Bronchial epithelial cell (primary cell): ENCODE measurements at regions not wholly inside any gene's neighbourhood (a gene's known extent, or its start where the extent isn't known, plus 50 kb on each side); places are given as distances from the start of the nearest gene placed in this dataset.

ENCODE experiments used
- DNase-seq: peaks from one replicate; pipeline ENCODE4 v3.0.0-alpha.2; 2010; ENCODE audit warnings: low read depth
- FAIRE-seq: peaks from 2 replicates; lab custom pipeline; 2011; peaks lifted over from hg19 to GRCh38; lab: Jason Lieb, UNC
- H3K27me3 ChIP-seq: 2 replicates; pipeline ENCODE4 v1.5.1; 2011; ENCODE audit warnings: low read length; ENCODE audit not compliant: control insufficient read depth, insufficient read depth
- H3K36me3 ChIP-seq: 2 replicates; pipeline ENCODE4 v1.5.1; 2011; ENCODE audit warnings: low read length; ENCODE audit not compliant: control insufficient read depth, insufficient read depth
- H3K4me3 ChIP-seq: 2 replicates; pipeline ENCODE4 v1.5.1; 2011; ENCODE audit warnings: mild to moderate bottlenecking, low read depth, low read length, control low read depth
- TF ChIP-seq, protein P1 (sequence below): IDR thresholded peaks from 2 replicates; pipeline ENCODE4 v1.5.1; 2011; ENCODE audit warnings: mild to moderate bottlenecking, moderate library complexity, low read length, control low read depth, inconsistent platforms; ENCODE audit not compliant: insufficient read depth, severe bottlenecking

DNA sequence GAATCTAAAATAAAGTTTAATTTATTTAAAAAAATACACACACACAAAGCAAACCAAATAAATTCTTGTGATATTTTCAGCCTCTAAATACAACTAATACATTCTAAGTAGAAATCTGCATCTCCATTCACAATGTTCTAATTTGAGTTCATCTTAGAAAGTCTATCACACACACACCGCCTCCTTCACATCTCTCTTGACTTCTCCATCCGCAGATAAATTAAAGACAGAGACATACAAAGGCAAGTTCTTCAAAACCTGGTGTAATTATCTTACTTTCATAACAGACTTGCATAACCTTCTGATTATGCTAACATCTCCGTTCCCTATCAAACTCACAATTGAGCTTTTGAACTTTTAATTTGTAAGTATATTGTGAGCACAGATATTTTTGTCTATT is 657.3 kb downstream of the VGLL3 start:
- DNase-seq, result no peak
- no peaks in the 10 kb centered on the region for H3K27me3 ChIP-seq
- no peak overlapping the region for H3K4me3 ChIP-seq
- no peak for FAIRE-seq
- TF ChIP-seq, protein P1, sequence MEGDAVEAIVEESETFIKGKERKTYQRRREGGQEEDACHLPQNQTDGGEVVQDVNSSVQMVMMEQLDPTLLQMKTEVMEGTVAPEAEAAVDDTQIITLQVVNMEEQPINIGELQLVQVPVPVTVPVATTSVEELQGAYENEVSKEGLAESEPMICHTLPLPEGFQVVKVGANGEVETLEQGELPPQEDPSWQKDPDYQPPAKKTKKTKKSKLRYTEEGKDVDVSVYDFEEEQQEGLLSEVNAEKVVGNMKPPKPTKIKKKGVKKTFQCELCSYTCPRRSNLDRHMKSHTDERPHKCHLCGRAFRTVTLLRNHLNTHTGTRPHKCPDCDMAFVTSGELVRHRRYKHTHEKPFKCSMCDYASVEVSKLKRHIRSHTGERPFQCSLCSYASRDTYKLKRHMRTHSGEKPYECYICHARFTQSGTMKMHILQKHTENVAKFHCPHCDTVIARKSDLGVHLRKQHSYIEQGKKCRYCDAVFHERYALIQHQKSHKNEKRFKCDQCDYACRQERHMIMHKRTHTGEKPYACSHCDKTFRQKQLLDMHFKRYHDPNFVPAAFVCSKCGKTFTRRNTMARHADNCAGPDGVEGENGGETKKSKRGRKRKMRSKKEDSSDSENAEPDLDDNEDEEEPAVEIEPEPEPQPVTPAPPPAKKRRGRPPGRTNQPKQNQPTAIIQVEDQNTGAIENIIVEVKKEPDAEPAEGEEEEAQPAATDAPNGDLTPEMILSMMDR, result no peak
- H3K36me3 ChIP-seq, result no peaks in the 10 kb centered on the region

DNA sequence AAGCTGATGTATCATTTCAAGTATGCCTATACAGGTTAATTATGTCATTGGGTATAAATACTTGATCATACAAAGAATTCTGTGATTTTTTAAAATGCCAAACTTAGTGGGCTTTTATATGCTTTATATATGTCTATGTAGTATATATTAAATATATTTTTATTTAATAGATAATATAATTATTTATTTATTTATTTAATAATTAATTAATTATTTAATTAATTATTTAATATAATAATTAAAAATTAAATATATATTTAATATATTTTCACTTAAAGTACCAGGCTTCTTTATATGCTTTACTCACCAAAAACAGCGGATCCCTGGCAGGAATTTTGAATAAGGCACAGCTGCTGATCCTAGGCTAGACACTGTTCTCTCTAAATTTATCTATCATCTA is 687.0 kb downstream of the VGLL3 start:
- Histone ChIP-seq H3K27me3 (no peaks in the 10 kb centered on the region), H3K36me3 (no peaks in the 10 kb centered on the region), H3K4me3 (no peak overlapping the region)
- FAIRE-seq, result no peak
- TF ChIP-seq, protein P1, result no peak
- DNase-seq, result no peak

DNA sequence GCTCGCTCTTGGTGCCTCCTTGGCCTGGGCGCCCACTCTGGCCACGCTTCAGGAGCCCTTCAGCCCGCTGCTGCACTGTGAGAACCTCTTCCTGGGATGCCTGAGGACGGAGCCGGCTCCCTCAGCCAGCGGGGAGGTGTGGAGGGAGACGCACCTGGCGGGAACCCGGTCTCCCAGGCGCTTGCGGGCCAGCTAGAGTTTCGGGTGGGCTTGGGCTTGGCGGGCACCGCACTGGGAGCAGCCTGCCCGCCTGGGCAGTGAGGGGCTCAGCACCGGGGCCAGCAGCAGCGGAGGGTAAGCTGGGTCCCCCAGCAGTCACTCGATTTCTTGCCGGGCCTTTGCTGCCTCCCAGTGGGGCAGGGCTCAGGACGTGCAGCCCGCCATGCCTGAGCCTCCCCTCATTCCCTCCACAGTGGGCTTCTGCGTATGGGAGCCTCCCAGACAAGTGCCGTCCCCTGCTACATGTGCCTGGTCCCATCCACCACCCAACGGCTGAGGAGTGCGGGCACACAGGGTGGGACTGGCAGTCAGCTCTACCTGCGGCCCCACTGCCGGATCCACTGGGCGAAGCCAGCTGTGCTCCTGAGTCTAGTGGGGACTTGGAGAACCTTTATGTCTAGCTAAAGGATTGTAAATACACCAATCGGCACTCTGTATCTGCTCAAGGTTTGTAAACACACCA is 708.7 kb downstream of the VGLL3 start:
- no peak for FAIRE-seq
- TF ChIP-seq, protein P1, result no peak
- no peaks in the 10 kb centered on the region for H3K27me3 ChIP-seq
- DNase-seq, result no peak
- H3K4me3 ChIP-seq, result no peak overlapping the region
- H3K36me3 ChIP-seq, result no peaks in the 10 kb centered on the region

DNA sequence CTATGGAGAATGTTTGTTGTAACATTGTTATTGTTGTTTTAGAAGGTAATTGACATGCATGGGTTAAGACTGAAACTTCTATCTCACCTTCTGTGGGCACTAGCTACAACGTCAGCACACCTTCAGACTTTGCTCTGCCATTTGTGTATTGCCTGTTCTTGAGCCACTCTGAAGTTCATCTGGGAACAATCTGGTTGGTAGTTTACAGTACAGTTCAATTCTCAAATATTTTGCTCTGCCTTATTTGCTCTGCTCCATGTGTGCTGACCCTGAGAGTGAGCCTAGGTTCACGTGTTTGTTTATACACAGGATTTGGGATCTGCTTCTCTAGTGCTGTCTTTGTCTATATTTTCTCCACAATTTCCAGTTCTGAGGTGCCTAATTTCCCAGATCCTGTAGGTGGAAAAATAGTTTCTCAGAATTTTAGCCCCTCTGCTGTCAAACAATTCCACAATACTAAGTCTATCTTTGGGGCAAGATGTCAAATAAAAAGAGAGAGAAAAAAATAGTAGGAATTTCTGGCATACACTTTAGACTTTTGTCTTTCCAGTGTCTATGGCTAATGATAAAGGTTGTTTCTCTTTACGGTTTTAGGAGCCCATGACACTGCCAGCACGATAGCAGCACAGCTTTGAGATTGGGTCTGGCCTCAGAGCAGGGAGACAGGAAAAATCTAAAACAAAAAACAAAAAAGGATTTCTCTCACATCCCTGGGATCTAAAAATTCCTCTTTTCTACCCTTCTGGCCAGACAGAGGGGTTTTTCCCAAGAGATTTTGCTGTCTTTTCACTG is 721.4 kb downstream of the VGLL3 start:
- TF ChIP-seq, protein P1, result no peak
- no peak for DNase-seq
- Histone ChIP-seq H3K36me3 (no peaks in the 10 kb centered on the region), H3K4me3 (no peak overlapping the region), H3K27me3 (no peaks in the 10 kb centered on the region)
- no peak for FAIRE-seq

DNA sequence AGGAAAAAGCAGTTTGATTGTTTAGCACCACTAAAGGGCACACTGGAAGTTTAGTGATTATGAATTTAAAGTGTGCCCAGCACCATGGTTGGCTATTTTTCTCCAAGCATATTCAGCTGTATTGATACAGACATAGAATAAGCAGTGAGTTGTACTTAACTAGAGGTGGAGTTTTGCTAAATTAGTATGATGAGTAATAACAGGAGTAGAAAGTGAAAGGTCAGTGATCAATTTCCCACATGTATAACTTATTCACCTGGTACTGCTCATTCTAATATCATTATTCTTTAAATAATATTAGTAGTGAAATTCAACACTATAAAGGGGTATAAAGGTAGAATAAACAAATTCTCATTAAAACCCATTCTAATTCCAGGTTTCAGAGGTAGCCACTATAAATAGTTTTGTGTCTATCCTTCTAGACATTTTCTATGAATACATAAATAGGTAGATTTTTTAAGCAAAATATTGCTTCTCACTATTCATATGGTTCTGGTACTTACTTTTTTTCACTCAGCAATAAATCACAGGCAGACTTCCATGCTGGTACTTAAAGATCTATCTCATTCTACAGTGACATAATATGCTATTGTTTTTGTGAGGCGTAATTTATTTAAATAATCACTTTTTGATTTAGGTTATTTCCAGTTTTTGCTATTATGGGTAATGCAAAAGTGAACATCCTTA is 732.9 kb downstream of the VGLL3 start:
- TF ChIP-seq, protein P1, result no peak
- no peaks in the 10 kb centered on the region for H3K36me3 ChIP-seq
- no peak overlapping the region for H3K4me3 ChIP-seq
- no peaks in the 10 kb centered on the region for H3K27me3 ChIP-seq
- DNase-seq (no peak), FAIRE-seq (no peak)
